Cerebellar cortex (tissue), 1 donor: ENCODE measurements at regions not wholly inside any gene's neighbourhood (a gene's known extent, or its start where the extent isn't known, plus 50 kb on each side); places are given as distances from the start of the nearest gene placed in this dataset.
"Not testable (repeated sequence)": the region's sequence is repeated elsewhere in the genome, so short reads cannot be mapped to it uniquely, and the experiment has no call there.

Source experiments
- DNase-seq: peaks from one replicate; pipeline ENCODE4 v3.0.0-alpha.2; 2015; ENCODE audit warnings: low spot score

GRCh38 chr1:201726700-201727099 is 102.3 kb upstream of the IPO9 start:
- DNase-seq, result no peak

DNA sequence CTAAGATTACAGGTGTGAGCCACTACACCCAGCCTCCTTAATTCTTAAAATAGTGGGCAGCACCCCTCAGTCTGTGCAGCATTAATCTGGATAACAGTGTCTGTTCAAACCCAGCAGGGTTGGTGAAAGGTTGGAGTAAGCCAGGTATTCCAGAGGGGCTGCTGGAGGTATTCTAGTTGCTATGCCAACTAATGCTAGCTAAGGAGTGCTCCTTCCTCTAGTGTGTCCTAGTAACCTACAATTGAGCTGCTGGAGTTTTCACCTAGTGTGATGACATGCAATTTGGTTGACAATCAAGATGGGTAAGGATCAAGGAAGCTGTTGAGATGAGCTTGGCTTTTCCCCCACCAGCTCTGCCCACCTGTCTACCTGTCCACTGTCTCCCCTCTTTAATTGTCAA is 100.2 kb upstream of the IPO9 start:
- DNase-seq, result no peak

GRCh38 chr1:201729973-201730608 is 98.9 kb upstream of the IPO9 start:
- no peak for DNase-seq

DNA sequence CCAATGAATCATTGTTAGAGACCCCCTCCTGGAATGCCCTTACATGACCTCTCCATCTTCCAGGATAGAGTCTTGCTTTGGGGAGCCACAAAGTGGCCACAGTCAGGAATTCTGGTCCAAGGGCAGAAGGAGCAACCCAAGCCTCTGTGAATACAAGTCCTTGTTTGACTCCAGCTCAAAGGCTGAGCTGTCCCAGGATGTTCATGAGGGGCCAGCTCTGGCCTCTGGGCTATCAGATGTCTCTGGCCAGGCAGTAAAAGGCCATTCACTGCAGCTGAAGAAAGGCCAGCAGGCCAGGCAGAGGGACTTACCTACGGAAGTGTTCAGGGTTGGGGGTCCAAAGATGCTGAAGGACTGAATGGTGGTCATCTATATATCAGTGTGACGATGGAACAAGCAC is 98.3 kb upstream of the IPO9 start:
- no peak for DNase-seq

DNA sequence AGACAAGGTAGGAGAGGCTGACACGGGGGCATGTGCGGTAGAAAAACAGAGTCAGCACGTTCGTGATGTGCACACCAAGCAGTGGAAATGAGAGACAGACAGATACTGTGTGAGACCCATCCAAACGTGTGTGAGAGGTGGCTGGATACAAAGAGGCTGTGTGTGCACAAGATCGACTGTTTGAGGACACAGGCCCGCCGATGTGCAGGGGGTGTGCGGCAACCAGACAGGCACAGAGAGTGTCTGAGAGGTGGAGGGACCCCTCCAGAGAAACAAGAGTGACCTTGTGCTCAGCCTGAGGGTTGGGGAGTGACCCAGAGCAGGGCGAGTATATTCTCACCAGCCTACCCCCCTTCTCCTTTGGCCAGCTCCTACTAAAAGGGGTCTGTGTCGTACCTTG is 97.8 kb upstream of the IPO9 start:
- DNase-seq, result no peak

- DNase-seq, result no peak
Measured at GRCh38 chr1:201731592-201731991, 97.4 kb upstream of the IPO9 start.

GRCh38 chr1:201732351-201732750 is 96.6 kb upstream of the IPO9 start:
- DNase-seq, result no peak

DNA sequence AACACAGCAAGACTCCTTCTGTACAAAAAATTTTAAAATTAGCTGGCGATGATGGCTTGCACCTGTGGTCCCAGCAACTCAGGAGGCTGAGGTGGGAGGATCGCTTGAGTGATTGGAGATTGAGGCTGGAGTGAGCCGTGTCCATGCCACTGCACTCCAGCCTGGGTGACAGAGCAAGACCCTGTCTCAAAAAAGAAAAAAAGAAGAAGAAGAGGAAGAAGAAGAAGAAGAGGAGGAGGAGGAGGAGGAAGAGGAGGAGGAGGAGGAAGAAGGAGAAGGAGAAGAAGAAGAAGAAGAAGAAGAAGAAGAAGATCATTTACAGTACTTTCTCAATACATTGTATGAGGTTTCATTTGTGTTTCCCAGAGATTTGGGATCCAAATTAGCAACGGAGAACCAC is 94.7 kb upstream of the IPO9 start:
- not testable (repeated sequence) for DNase-seq

- DNase-seq, result no peak
Measured at GRCh38 chr1:201734786-201735185, 94.2 kb upstream of the IPO9 start.

DNA sequence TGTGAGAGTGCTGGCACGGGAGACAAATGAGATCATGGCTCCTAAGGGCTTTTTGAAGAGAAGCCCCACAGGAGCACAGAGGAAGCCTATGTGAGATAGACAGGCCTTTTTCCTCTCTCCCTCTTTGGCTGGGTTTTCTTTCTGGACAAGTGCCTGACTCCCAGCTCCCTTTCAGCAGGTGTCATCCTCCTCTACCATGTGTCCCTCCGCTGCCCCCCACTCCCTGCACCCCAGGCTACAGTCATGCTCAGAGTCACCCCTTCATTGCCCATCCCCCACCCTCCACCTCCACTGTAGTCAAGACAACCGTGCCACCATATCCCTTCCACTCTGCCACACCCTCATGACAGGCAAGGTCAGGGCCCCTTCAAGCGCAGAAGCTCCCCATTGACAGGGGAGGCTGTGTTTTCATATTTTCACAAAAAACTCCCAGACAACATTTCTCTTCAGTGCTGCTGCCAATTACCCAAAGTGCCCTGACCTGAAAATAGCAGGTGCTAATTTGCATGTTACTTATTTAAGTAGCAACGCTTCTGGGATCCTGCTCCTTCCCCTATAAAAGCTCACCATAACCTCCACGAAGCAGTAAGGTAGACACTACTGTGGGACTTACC is 92.1 kb upstream of the IPO9 start:
- no peak for DNase-seq

DNA sequence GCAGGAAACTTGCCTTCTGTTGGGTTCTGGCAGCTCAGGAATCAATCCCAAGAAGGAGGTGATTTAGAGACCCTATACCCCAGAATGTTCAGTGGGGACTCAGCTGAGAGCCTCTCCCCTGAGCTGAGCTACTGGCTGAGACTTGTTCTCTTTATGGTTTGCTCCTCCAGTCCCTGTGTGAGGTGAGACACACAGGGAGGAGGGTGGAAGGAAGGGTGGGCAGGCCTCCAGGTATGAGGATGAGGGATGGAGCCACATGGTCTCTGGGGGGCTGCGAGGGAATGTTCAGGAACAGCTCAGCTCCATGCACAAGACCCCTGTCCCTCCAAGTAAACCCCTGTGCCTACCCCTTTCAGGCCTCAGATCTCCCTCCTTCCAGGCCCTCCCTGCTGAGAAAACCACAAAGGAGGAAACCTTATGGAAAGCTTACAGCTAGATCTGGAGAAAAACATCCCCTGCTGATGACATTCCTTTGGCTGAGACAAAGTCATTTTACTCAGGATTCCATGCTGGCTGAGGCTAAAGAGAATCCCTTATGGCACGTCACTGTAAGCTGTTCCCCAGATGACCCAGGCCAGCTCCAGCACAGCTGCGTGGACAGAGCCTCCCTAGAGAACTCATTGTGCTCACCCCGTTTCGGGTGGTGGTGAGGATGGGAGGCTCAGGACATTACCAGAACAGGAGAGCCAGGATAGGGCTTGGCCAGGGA is 91.5 kb upstream of the IPO9 start:
- no peak for DNase-seq

- peak; percentile 21 for DNase-seq
Measured at GRCh38 chr1:201739080-201739479, 89.9 kb upstream of the IPO9 start.

DNA sequence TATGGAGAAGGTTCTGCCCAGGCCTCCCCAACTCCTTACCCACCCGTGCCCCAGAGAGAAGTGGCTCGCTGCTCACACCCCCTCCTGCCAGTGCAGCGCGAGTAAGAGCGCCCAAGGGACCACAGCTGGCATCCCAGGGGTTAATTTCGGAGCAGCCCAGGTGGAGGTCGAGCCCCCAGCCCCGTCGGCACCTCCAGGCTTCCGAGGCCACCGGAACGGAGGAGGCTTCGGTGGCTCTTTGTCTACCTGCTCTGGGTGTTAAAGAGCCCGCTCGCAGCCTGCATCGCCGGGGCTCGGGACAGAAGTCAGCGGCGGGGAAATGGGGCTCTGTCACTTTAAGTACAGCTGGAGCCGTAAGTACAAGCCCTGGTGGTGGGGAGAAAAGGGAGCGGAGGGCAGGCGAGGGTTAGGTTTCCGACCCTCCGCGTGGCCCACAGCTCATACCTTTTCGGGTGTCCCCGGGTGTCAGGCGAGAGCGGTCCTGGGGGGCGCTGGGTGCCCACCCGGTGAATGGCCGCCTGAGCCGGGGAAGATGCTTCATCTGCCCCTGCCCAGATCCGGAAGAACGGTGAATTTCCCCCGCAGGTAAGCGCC is 89.4 kb upstream of the IPO9 start:
- DNase-seq, result peak; percentile 59

- DNase-seq, result peak; percentile 21
Measured at GRCh38 chr1:201740086-201740541, 88.8 kb upstream of the IPO9 start.

DNA sequence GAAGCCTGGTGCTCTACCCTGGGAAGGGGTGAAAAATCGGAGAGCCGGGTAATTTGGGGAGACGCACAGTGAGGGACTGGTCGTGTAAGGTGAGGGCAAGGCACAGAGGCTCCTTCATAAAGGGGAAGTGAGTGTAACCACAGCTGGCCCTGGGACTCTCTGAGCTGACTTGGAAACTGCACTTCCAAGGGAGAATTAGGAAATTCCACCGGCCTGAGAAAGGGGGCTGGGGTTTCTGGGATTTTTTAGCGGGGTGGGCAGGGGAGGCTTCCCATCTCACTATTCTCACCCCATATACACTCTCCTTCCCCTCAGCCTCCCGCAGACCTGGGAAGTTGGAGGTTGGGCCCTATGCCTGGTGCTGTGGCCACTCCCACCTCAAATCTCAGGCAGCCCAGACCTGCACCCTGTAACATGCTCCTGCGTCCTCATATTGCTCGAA is 88.3 kb upstream of the IPO9 start:
- DNase-seq, result no peak

- DNase-seq, result no peak
Measured at GRCh38 chr1:201741763-201742342, 87.1 kb upstream of the IPO9 start.

GRCh38 chr1:201742476-201742875 is 86.5 kb upstream of the IPO9 start:
- no peak for DNase-seq

DNA sequence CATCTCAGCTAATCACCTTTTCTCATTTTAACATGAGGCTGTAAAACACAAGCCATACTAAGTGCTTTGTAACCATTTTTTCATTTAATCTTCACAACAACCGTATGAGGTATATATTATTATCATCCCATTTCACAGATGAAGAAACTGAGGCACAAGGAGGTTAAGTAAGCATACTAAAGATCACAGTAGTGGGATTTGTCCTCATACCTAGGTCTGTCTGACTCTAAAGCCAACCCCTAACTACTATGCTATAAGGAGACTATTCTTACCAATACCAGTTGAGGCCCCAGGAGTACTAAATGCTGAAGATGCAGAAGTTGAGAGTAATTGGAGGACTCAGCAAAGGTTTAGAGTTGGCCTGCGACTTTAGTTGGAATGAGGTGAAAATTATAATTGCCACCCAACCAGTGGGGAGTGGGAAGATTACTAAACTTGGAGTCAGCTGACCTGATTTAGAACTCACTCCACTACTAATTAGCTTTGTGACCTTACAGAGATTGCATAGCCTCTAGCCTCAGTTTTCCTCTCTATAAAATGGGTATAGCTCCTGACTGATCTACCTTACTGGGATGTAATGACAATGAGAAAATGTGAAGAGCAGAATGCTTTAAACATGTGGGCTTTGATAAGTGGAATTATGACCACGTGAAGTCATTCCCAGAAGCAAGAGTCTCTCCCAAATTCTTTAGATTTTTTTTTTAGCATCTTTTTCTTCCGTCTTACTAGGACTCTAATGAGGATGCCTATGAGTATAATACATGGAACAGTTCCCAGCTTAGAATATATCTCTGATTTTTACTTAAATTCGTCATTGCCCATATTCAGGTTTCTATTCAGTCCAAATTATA is 85.8 kb upstream of the IPO9 start:
- DNase-seq, result no peak

GRCh38 chr1:201745023-201745422 is 83.9 kb upstream of the IPO9 start:
- no peak for DNase-seq

- no peak for DNase-seq
Measured at GRCh38 chr1:201746156-201746555, 82.8 kb upstream of the IPO9 start.

DNA sequence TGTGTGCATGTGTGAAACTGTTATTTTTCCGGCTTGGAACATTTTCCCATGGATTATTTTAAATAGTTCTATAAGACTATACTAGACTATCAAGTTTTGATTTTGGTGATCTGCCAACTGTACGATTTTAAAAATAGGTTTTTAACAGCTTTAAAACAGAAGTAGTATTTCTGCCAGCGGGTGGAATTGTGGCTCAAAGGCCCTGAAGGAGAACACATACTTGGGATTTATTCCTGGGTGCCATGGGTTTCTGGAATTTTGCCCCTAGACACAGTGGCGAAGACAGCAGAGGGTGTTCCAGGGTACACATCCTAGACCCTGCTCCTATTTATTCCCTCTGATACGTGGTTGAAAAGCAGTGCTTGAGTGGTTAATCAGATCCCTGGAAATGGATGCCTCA is 81.7 kb upstream of the IPO9 start:
- no peak for DNase-seq

- no peak for DNase-seq
Measured at GRCh38 chr1:201748335-201748734, 80.6 kb upstream of the IPO9 start.
